ENCODE measurements at regions not wholly inside any gene's neighbourhood (a gene's known extent, or its start where the extent isn't known, plus 50 kb on each side); places are given as distances from the start of the nearest gene placed in this dataset.

- H3K27ac Mint-ChIP-seq: no peak overlapping the region
- H3K9me3 Mint-ChIP-seq: peaks cover 8 to 9% of the 10 kb centered on the region in 2 donors
- peaks cover 2% of the 10 kb centered on the region for H3K36me3 Mint-ChIP-seq (ENCODE audit: insufficient read depth)
- H3K4me1 Mint-ChIP-seq (ENCODE audit: low read depth in 2 of 2): no peaks in the 10 kb centered on the region
- no peak for ATAC-seq (replicated peaks)
- H3K27me3 Mint-ChIP-seq: no peaks in the 10 kb centered on the region
- DNase-seq: no peak
- no peak overlapping the region for H3K4me3 Mint-ChIP-seq
Observed at GRCh38 chr7:81181066-81181465, 262.2 kb upstream of the SEMA3C start.

- ATAC-seq (replicated peaks): no peak
- H3K27ac Mint-ChIP-seq: no peak overlapping the region
Observed at GRCh38 chr7:81180573-81180972, 261.7 kb upstream of the SEMA3C start.

GRCh38 chr7:81175275-81175940 lies 256.6 kb upstream of the SEMA3C start:
- no peak for ATAC-seq (replicated peaks)
- Mint-ChIP-seq H3K36me3 (ENCODE audit: insufficient read depth) (peaks cover 2% of the 10 kb centered on the region), H3K4me1 (ENCODE audit: low read depth in 2 of 2) (no peaks in the 10 kb centered on the region), H3K27me3 (no peaks in the 10 kb centered on the region), H3K9me3 (peaks cover 8 to 9% of the 10 kb centered on the region in 2 donors), H3K4me3 (no peak overlapping the region), H3K27ac (no peak overlapping the region)
- no peak for DNase-seq

More at GRCh38 chr7:81180573-81180972, 261.7 kb upstream of the SEMA3C start:
- Mint-ChIP-seq H3K4me3 (no peak overlapping the region), H3K36me3 (ENCODE audit: insufficient read depth) (peaks cover 2% of the 10 kb centered on the region), H3K9me3 (peaks cover 8 to 9% of the 10 kb centered on the region in 2 donors), H3K4me1 (ENCODE audit: low read depth in 2 of 2) (no peaks in the 10 kb centered on the region), H3K27me3 (no peaks in the 10 kb centered on the region)
- no peak for DNase-seq

GRCh38 chr7:81173766-81174281 lies 255.0 kb upstream of the SEMA3C start:
- no peak for DNase-seq
- Mint-ChIP-seq H3K9me3 (peaks cover 0 to 6% of the 10 kb centered on the region in 2 donors), H3K4me1 (ENCODE audit: low read depth in 2 of 2) (no peaks in the 10 kb centered on the region), H3K4me3 (no peak overlapping the region), H3K27me3 (no peaks in the 10 kb centered on the region), H3K36me3 (ENCODE audit: insufficient read depth) (peaks cover 2% of the 10 kb centered on the region), H3K27ac (no peak overlapping the region)
- ATAC-seq (replicated peaks): no peak

- Mint-ChIP-seq H3K27me3 (no peaks in the 10 kb centered on the region), H3K4me3 (no peak overlapping the region), H3K27ac (no peak overlapping the region), H3K36me3 (ENCODE audit: insufficient read depth) (no peaks in the 10 kb centered on the region), H3K4me1 (ENCODE audit: low read depth in 2 of 2) (no peaks in the 10 kb centered on the region), H3K9me3 (no peaks in the 10 kb centered on the region)
- DNase-seq (no peak), ATAC-seq (replicated peaks) (no peak)
Observed at GRCh38 chr7:81170291-81170690, 251.4 kb upstream of the SEMA3C start.

- no peaks in the 10 kb centered on the region for H3K36me3 Mint-ChIP-seq (ENCODE audit: insufficient read depth)
- no peak overlapping the region for H3K27ac Mint-ChIP-seq
- H3K4me1 Mint-ChIP-seq (ENCODE audit: low read depth in 2 of 2): no peaks in the 10 kb centered on the region
- DNase-seq (no peak), ATAC-seq (replicated peaks) (no peak)
- H3K4me3 Mint-ChIP-seq: no peak overlapping the region
- H3K9me3 Mint-ChIP-seq: peaks cover 0 to 3% of the 10 kb centered on the region in 2 donors
- no peaks in the 10 kb centered on the region for H3K27me3 Mint-ChIP-seq
Observed at GRCh38 chr7:81167934-81168333, 249.1 kb upstream of the SEMA3C start.

GRCh38 chr7:81165070-81165469 lies 246.2 kb upstream of the SEMA3C start:
- ATAC-seq (replicated peaks): no peak
- no peak overlapping the region for H3K27ac Mint-ChIP-seq
- no peak overlapping the region for H3K4me3 Mint-ChIP-seq
- H3K36me3 Mint-ChIP-seq (ENCODE audit: insufficient read depth): no peaks in the 10 kb centered on the region
- H3K27me3 Mint-ChIP-seq: no peaks in the 10 kb centered on the region
- H3K9me3 Mint-ChIP-seq: peaks cover 10 to 12% of the 10 kb centered on the region in 2 donors
- DNase-seq: no peak
- no peaks in the 10 kb centered on the region for H3K4me1 Mint-ChIP-seq (ENCODE audit: low read depth in 2 of 2)

GRCh38 chr7:81162771-81163525 lies 244.1 kb upstream of the SEMA3C start:
- no peak for ATAC-seq (replicated peaks)
- no peaks in the 10 kb centered on the region for H3K27me3 Mint-ChIP-seq
- H3K4me3 Mint-ChIP-seq: no peak overlapping the region
- no peak overlapping the region for H3K27ac Mint-ChIP-seq
- DNase-seq: no peak
- H3K9me3 Mint-ChIP-seq: peaks cover 12 to 13% of the 10 kb centered on the region in 2 donors
- no peaks in the 10 kb centered on the region for H3K36me3 Mint-ChIP-seq (ENCODE audit: insufficient read depth)
- no peaks in the 10 kb centered on the region for H3K4me1 Mint-ChIP-seq (ENCODE audit: low read depth in 2 of 2)

GRCh38 chr7:81162234-81162633 lies 243.4 kb upstream of the SEMA3C start:
- H3K4me3 Mint-ChIP-seq: no peak overlapping the region
- H3K9me3 Mint-ChIP-seq: peaks cover 12 to 13% of the 10 kb centered on the region in 2 donors

GRCh38 chr7:81161451-81162075 lies 242.7 kb upstream of the SEMA3C start:
- no peak for ATAC-seq (replicated peaks)
- Mint-ChIP-seq H3K4me3 (no peak overlapping the region), H3K9me3 (peaks cover 12 to 13% of the 10 kb centered on the region in 2 donors), H3K36me3 (ENCODE audit: insufficient read depth) (no peaks in the 10 kb centered on the region), H3K27me3 (no peaks in the 10 kb centered on the region), H3K27ac (no peak overlapping the region), H3K4me1 (ENCODE audit: low read depth in 2 of 2) (no peaks in the 10 kb centered on the region)
- DNase-seq: no peak

More at GRCh38 chr7:81162234-81162633, 243.4 kb upstream of the SEMA3C start:
- no peaks in the 10 kb centered on the region for H3K27me3 Mint-ChIP-seq
- H3K4me1 Mint-ChIP-seq (ENCODE audit: low read depth in 2 of 2): no peaks in the 10 kb centered on the region
- DNase-seq (no peak), ATAC-seq (replicated peaks) (no peak)
- no peak overlapping the region for H3K27ac Mint-ChIP-seq
- no peaks in the 10 kb centered on the region for H3K36me3 Mint-ChIP-seq (ENCODE audit: insufficient read depth)

GRCh38 chr7:81159402-81159801 lies 240.6 kb upstream of the SEMA3C start:
- Mint-ChIP-seq H3K36me3 (ENCODE audit: insufficient read depth) (no peaks in the 10 kb centered on the region), H3K27me3 (no peaks in the 10 kb centered on the region), H3K4me3 (no peak overlapping the region), H3K4me1 (ENCODE audit: low read depth in 2 of 2) (no peaks in the 10 kb centered on the region), H3K9me3 (peaks cover 12% of the 10 kb centered on the region in 2 donors), H3K27ac (no peak overlapping the region)
- no peak for ATAC-seq (replicated peaks)
- DNase-seq: no peak

- Mint-ChIP-seq H3K27me3 (no peaks in the 10 kb centered on the region), H3K27ac (no peak overlapping the region), H3K36me3 (ENCODE audit: insufficient read depth) (no peaks in the 10 kb centered on the region), H3K4me3 (no peak overlapping the region), H3K9me3 (peaks cover 12% of the 10 kb centered on the region in 2 donors), H3K4me1 (ENCODE audit: low read depth in 2 of 2) (no peaks in the 10 kb centered on the region)
- ATAC-seq (replicated peaks) (no peak), DNase-seq (no peak)
Observed at GRCh38 chr7:81158189-81158588, 239.3 kb upstream of the SEMA3C start.

GRCh38 chr7:81155654-81156373 lies 237.0 kb upstream of the SEMA3C start:
- Mint-ChIP-seq H3K4me1 (ENCODE audit: low read depth in 2 of 2) (no peaks in the 10 kb centered on the region), H3K27ac (no peak overlapping the region), H3K4me3 (no peak overlapping the region), H3K36me3 (ENCODE audit: insufficient read depth) (no peaks in the 10 kb centered on the region), H3K27me3 (no peaks in the 10 kb centered on the region), H3K9me3 (peaks cover 0 to 7% of the 10 kb centered on the region in 2 donors)
- DNase-seq (no peak), ATAC-seq (replicated peaks) (no peak)

Data from effector memory CD8-positive, alpha-beta T cell (primary cell).